Immature natural killer cell (primary cell): ENCODE measurements at regions not wholly inside any gene's neighbourhood (a gene's known extent, or its start where the extent isn't known, plus 50 kb on each side); places are given as distances from the start of the nearest gene placed in this dataset.

Source experiments
- DNase-seq, 3 donors: peaks; one replicate each; pipeline ENCODE4 v3.0.0; 2022; ENCODE audit warnings: mixed read lengths in 1 of 3
- H3K27ac Mint-ChIP-seq, 6 donors: one replicate each; pipeline ENCODE4 v1.8.0; 2020; ENCODE audit warnings: mixed read lengths in 6 of 6, mild to moderate bottlenecking in 5 of 6, inconsistent platforms in 4 of 6, moderate library complexity in 3 of 6
- H3K27me3 Mint-ChIP-seq, 3 donors: one replicate each; pipeline ENCODE4 v1.8.0; 2020 to 2021; ENCODE audit warnings: low read depth in 3 of 3, mild to moderate bottlenecking in 3 of 3, mixed read lengths in 3 of 3, moderate library complexity in 3 of 3, inconsistent platforms in 1 of 3
- H3K36me3 Mint-ChIP-seq, 3 donors: one replicate each; pipeline ENCODE4 v1.8.0; 2020; ENCODE audit warnings: mixed read lengths in 3 of 3, inconsistent platforms in 2 of 3, mild to moderate bottlenecking in 2 of 3
- H3K4me1 Mint-ChIP-seq, 2 donors: one replicate each; pipeline ENCODE4 v1.8.0; 2020; ENCODE audit warnings: inconsistent platforms in 2 of 2, mild to moderate bottlenecking in 2 of 2, mixed read lengths in 2 of 2, moderate library complexity in 1 of 2
- H3K4me3 Mint-ChIP-seq, 5 donors: one replicate each; pipeline ENCODE4 v1.8.0; 2020; ENCODE audit warnings: mild to moderate bottlenecking in 5 of 5, mixed read lengths in 5 of 5, inconsistent platforms in 3 of 5, moderate library complexity in 3 of 5
- H3K9me3 Mint-ChIP-seq, 6 donors: one replicate each; pipeline ENCODE4 v1.8.0; 2020; ENCODE audit warnings: mild to moderate bottlenecking in 6 of 6, mixed read lengths in 6 of 6, inconsistent platforms in 4 of 6, moderate library complexity in 3 of 6

DNA sequence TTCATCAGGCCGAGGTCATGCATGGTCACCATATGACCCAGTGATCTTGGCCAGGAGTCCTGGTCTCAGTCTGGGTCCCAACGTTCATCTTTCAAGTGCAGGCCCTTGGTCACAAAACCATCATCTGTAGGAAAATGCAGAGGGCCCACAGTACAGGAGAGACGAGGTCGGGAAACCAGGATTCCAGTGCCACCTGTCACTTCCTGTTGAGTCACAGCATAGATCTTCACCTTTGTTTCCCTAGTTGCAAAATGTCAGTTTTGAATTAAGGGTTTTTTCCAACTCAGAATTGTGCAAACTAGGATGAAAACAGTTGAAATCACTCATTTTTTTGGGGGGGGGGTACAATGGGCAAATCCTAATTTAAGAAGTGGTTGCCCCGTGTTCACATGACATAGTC lies 162.2 kb downstream of the INSIG2 start:
- Mint-ChIP-seq H3K9me3 (no peaks in the 10 kb centered on the region), H3K4me1 (peaks cover 0 to 4% of the 10 kb centered on the region in 2 donors), H3K27ac (no peak overlapping the region), H3K4me3 (no peak overlapping the region), H3K27me3 (peaks cover 3 to 6% (median 4%) of the 10 kb centered on the region in 3 donors), H3K36me3 (no peaks in the 10 kb centered on the region)
- no peak for DNase-seq

DNA sequence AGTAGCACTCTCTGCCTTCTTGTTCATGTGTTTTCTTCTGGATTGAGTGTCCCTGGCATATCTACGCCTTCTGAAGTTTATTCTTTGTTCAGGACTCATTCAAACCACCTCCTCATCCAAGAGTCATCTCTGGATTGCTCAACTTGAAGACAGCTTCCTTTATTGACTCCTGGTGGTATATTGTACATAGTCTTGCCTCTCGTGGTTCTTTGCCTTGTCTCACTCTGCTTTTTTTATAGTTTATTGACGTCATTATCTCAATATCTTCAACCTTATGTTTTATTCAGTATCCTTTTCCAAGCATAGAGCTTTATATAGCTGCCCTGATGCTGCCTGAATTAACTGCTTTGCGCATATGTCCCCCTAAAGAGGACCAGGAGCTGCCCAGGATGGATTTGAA lies 161.7 kb downstream of the INSIG2 start:
- H3K4me3 Mint-ChIP-seq = no peak overlapping the region
- H3K27me3 Mint-ChIP-seq = peaks cover 3 to 6% (median 4%) of the 10 kb centered on the region in 3 donors

DNA sequence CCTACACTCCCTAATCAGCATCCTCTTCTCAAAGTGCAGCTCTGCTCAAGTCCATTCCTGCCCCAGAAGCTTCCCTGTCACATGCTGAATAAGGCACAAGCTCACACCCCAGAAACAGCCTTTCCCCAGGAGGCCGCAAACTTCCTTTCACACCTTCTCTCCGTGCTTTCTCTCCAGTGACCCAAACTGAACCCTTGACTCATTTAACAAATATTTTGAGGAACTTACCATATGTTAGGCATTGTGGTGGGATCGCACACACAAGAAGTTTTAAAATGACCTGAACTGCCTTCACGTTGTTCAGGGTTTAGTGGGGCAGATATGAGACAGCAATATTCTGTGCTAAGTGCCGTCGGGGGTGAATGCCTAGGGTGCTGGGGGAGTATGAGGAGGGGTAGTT lies 161.3 kb downstream of the INSIG2 start:
- Mint-ChIP-seq H3K27ac (no peak overlapping the region), H3K36me3 (no peaks in the 10 kb centered on the region), H3K4me1 (peaks cover 0 to 4% of the 10 kb centered on the region in 2 donors), H3K9me3 (no peaks in the 10 kb centered on the region), H3K27me3 (peaks cover 3 to 8% (median 4%) of the 10 kb centered on the region in 3 donors), H3K4me3 (no peak overlapping the region)
- no peak for DNase-seq

More for the DNA sequence above, 161.7 kb downstream of the INSIG2 start:
- Mint-ChIP-seq H3K9me3 (no peaks in the 10 kb centered on the region), H3K27ac (no peak overlapping the region), H3K4me1 (peaks cover 0 to 4% of the 10 kb centered on the region in 2 donors), H3K36me3 (no peaks in the 10 kb centered on the region)
- DNase-seq = no peak

DNA sequence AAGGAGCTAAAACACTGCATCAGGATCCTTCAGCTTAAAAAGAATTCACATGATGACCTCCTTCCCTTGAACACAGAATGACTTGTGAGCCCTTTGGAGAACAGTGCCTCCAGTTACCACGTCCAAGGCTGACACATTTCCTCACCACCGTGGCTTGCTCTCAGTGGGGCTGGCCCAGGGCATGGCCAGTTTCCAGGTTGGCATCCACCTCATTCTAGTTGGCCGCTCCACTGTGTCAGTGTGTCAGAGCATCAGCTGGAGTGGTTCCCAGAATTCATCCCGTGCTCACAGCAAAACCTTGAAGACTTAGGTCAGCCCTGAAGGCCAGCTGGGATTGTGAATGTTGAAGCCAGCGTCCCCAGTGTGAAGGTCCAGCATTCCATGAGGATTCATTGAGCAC lies 158.5 kb downstream of the INSIG2 start:
- H3K4me3 Mint-ChIP-seq = no peak overlapping the region
- no peaks in the 10 kb centered on the region for H3K36me3 Mint-ChIP-seq
- no peak overlapping the region for H3K27ac Mint-ChIP-seq
- H3K27me3 Mint-ChIP-seq = peaks cover 3 to 9% (median 4%) of the 10 kb centered on the region in 3 donors
- no peak for DNase-seq
- peaks cover 0 to 4% of the 10 kb centered on the region in 2 donors for H3K4me1 Mint-ChIP-seq
- no peaks in the 10 kb centered on the region for H3K9me3 Mint-ChIP-seq

DNA sequence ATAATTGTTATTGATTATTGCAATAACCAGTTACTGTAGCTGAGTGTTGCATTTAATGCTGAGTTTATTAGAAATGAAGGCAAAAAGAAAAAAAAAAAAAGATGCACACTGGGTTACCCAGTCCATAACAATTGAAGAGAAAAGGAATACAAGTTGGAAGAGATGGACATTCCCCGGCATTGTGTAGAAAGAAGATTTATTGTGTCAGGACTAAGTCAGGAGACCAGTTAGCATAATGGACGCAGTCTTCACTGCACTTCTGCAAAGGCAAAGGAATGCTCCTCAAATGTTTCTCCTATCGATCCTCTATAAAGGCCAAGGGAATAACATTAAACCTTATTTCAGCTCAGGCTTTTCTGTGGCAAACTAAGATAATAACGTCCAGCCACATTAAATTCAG lies 157.8 kb downstream of the INSIG2 start:
- Mint-ChIP-seq H3K4me1 (peaks cover 0 to 4% of the 10 kb centered on the region in 2 donors), H3K36me3 (no peaks in the 10 kb centered on the region), H3K9me3 (no peaks in the 10 kb centered on the region), H3K4me3 (no peak overlapping the region), H3K27ac (no peak overlapping the region), H3K27me3 (peaks cover 3 to 9% (median 4%) of the 10 kb centered on the region in 3 donors)
- no peak for DNase-seq

DNA sequence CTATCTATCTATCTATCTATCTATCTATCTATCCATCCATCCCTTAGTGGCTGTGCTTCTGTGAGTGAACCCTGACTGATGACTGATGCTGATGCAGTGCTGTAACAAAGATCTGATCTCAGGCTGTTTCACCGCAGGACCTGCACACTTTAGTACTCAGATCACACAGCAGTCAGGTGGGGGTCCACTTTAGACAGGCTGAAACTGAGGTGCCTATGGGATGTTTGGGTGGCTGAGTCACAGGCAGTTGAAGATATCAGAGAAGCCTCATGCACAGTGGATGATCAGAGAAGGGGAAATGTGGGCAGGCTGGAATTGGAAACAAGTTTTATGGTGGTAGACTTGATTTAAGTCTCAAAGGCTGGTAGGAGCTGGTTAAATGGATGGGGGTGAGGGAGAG lies 156.4 kb downstream of the INSIG2 start:
- peaks cover 3 to 12% (median 4%) of the 10 kb centered on the region in 3 donors for H3K27me3 Mint-ChIP-seq
- no peaks in the 10 kb centered on the region for H3K36me3 Mint-ChIP-seq
- H3K4me1 Mint-ChIP-seq = peaks cover 0 to 4% of the 10 kb centered on the region in 2 donors
- no peak overlapping the region for H3K4me3 Mint-ChIP-seq
- H3K9me3 Mint-ChIP-seq = peaks cover 0 to 2% (median 0%) of the 10 kb centered on the region in 6 donors
- DNase-seq = no peak
- no peak overlapping the region for H3K27ac Mint-ChIP-seq

DNA sequence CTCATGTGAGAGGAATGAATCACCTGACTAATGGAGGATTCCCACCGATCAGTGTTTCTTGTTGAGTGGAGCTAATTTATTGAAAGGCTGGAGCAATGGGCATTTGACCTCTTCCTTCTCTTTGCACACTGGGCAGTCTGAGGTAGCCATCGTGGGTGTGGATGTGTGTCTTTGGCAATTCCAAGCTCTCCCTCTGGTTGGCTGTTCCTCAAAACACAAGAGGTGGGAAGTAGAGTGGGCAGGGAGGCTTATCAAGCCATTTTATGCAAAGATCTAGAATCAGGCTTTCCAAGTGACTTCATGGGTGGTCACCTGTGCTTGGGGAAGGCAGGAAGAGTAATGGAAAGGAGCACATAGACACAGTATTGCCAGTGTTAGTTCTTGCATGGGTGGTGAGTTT lies 154.8 kb downstream of the INSIG2 start:
- Mint-ChIP-seq H3K9me3 (peaks cover 0 to 2% (median 0%) of the 10 kb centered on the region in 6 donors), H3K27me3 (peaks cover 1 to 10% (median 3%) of the 10 kb centered on the region in 3 donors), H3K4me1 (no peaks in the 10 kb centered on the region), H3K27ac (no peak overlapping the region), H3K36me3 (no peaks in the 10 kb centered on the region), H3K4me3 (no peak overlapping the region)
- no peak for DNase-seq

DNA sequence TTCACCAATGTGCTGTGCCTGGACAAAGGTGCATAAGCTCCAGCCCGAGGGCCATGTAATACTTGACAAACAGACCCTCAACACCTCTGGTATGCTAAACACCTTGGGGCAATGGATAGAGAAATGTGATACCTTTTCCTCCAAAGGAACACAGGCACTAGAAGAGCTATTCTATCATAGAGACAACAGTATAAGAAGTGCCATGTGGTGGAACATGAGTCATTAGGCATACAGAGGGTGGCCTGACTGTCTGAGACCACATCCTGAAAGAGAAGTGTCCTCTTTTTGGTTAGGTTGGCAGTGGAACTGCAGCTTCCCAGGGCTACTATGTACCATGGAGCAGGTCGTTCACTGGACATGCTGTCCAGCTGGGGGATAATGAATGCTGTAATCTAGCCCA lies 153.9 kb downstream of the INSIG2 start:
- Mint-ChIP-seq H3K4me3 (no peak overlapping the region), H3K9me3 (peaks cover 0 to 4% (median 0%) of the 10 kb centered on the region in 6 donors), H3K27ac (no peak overlapping the region), H3K36me3 (no peaks in the 10 kb centered on the region), H3K4me1 (no peaks in the 10 kb centered on the region), H3K27me3 (peaks cover 1 to 10% (median 1%) of the 10 kb centered on the region in 3 donors)
- DNase-seq = no peak

DNA sequence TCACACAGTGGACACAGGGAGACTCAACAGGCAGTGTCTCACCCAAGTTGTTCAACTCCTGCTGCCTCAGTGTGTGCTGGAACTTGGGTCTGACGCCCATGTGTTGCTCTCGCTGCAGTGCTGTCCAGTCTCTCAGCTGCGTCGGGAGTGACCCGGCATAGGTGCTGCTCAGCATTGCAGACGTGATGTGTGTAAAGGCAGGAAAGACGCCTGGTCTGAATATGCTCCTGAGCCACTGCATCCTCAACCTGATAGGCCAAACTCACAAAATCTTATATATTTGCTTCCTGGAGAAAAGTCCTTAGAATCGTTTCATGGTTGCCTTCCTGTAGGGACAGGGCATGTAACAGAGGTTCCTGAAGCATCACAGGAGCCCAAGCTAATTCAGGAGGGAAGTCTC lies 152.9 kb downstream of the INSIG2 start:
- no peaks in the 10 kb centered on the region for H3K36me3 Mint-ChIP-seq
- no peaks in the 10 kb centered on the region for H3K4me1 Mint-ChIP-seq
- H3K27ac Mint-ChIP-seq = no peak overlapping the region
- H3K9me3 Mint-ChIP-seq = peaks cover 0 to 4% (median 0%) of the 10 kb centered on the region in 6 donors
- peaks cover 0 to 10% (median 1%) of the 10 kb centered on the region in 3 donors for H3K27me3 Mint-ChIP-seq
- DNase-seq = no peak
- no peak overlapping the region for H3K4me3 Mint-ChIP-seq

DNA sequence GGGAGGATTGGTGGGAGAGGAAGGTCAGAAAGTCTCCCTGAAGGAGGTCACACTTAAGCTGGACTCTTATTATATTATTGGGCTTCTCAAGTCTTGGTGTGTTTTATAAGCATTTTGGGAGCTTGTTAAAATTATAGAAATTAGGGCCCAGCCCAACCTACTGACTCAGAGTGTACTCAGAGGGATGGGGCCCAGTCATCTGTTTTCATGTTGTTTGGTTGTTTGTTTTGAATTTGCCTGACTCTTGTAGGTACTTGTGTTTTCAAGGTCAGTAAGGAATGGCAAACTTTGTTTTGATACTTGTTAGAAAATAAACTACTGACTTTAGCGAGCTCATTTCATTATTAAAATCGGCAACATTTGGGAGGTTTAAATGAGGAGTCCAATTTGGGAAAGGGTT lies 152.0 kb downstream of the INSIG2 start:
- Mint-ChIP-seq H3K4me3 (no peak overlapping the region), H3K4me1 (no peaks in the 10 kb centered on the region)

DNA sequence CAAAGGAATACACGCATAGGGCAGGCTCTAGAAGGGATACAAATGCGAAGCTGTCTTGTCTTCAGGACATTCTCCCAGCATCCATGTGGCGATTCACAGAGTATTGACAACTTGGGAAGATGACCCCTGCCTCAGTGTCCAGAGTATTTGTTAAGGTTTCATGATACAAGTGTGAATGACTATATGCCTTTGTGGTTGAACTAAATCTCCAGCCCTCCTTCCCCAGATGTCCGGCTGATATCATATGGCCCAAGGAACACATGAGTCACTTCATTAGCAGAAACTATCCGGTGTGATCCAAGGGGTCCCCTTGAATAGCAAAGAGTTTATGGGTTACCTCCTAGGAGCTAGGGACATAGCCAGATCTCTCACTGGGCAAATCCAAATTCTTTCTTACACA lies 151.0 kb downstream of the INSIG2 start:
- H3K4me1 Mint-ChIP-seq = no peaks in the 10 kb centered on the region
- H3K36me3 Mint-ChIP-seq = no peaks in the 10 kb centered on the region
- peaks cover 0 to 4% (median 0%) of the 10 kb centered on the region in 6 donors for H3K9me3 Mint-ChIP-seq
- DNase-seq = no peak
- peaks cover 0 to 8% (median 2%) of the 10 kb centered on the region in 3 donors for H3K27me3 Mint-ChIP-seq
- H3K4me3 Mint-ChIP-seq = no peak overlapping the region
- no peak overlapping the region for H3K27ac Mint-ChIP-seq

More for the DNA sequence above, 152.0 kb downstream of the INSIG2 start:
- H3K27me3 Mint-ChIP-seq = peaks cover 0 to 10% (median 0%) of the 10 kb centered on the region in 3 donors
- H3K27ac Mint-ChIP-seq = no peak overlapping the region
- no peaks in the 10 kb centered on the region for H3K36me3 Mint-ChIP-seq
- H3K9me3 Mint-ChIP-seq = peaks cover 0 to 4% (median 0%) of the 10 kb centered on the region in 6 donors
- DNase-seq = no peak

DNA sequence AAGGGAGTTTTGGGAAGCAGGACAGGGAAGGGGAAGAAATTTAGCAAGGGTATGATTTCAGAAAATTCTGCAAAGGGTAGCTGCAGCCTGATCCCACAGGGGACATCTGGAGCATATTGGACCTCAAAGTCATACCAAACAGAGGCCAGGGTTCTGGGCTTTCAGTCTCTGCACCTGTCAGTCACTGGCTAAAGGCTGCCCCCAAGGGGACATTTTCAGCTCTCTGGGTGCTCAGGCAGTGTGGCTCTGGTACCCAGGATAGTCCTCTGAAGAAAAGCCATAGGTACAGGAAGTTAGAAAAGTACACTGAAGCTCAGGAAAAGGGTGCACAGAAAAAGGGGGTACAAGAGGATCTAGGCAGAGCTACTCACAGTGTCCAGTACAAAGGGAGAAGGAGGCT lies 149.2 kb downstream of the INSIG2 start:
- Mint-ChIP-seq H3K27ac (no peak overlapping the region), H3K4me1 (no peaks in the 10 kb centered on the region), H3K36me3 (no peaks in the 10 kb centered on the region), H3K9me3 (peaks cover 0 to 4% (median 0%) of the 10 kb centered on the region in 6 donors), H3K27me3 (peaks cover 0 to 5% (median 2%) of the 10 kb centered on the region in 3 donors), H3K4me3 (no peak overlapping the region)
- no peak for DNase-seq

DNA sequence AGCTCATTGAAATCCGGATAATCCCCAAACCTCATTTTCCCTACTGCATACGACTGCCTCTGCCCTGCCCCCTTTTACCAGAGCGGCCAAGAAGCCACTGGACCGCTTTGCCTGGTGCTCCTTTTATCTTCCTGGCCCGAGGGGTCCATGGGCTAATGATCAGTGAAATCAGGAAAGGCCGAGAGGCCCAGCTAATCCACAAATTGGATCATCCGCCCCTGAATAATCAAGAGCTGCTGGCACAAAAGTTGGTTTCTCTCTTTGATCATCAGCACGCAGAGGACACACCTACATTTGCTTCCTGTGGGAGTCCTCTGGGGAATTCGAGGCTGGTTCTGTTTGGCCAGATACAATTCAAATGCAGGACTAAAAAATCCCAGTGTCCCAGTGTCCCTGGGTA lies 144.5 kb downstream of the INSIG2 start:
- peaks cover 0 to 6% (median 2%) of the 10 kb centered on the region in 3 donors for H3K27me3 Mint-ChIP-seq
- H3K27ac Mint-ChIP-seq = no peak overlapping the region
- no peaks in the 10 kb centered on the region for H3K36me3 Mint-ChIP-seq
- no peak for DNase-seq
- H3K4me3 Mint-ChIP-seq = no peak overlapping the region
- H3K9me3 Mint-ChIP-seq = no peaks in the 10 kb centered on the region
- no peaks in the 10 kb centered on the region for H3K4me1 Mint-ChIP-seq

DNA sequence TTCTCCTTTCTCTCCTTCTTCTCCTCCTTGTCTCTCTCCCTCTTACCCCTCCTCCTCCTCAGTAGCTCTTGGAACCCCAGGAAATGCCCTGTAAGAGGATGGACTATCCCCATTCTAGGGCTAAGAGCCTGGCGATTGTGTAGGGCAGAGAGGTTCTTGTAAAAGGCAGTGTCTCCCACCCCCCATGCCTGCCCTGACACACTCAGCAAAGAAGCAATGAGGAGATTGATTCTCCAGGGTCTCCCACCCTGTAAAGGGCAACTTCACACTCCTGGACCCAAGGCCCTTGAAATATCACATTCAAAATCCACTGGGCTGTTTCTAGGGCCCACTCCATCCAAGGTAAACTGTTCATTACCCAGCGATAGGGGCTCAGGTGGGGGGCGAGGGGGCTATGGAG lies 144.1 kb downstream of the INSIG2 start:
- H3K36me3 Mint-ChIP-seq = no peaks in the 10 kb centered on the region
- DNase-seq = no peak
- H3K27me3 Mint-ChIP-seq = peaks cover 0 to 6% (median 2%) of the 10 kb centered on the region in 3 donors
- H3K4me1 Mint-ChIP-seq = no peaks in the 10 kb centered on the region
- H3K9me3 Mint-ChIP-seq = no peaks in the 10 kb centered on the region
- H3K27ac Mint-ChIP-seq = no peak overlapping the region
- H3K4me3 Mint-ChIP-seq = no peak overlapping the region

DNA sequence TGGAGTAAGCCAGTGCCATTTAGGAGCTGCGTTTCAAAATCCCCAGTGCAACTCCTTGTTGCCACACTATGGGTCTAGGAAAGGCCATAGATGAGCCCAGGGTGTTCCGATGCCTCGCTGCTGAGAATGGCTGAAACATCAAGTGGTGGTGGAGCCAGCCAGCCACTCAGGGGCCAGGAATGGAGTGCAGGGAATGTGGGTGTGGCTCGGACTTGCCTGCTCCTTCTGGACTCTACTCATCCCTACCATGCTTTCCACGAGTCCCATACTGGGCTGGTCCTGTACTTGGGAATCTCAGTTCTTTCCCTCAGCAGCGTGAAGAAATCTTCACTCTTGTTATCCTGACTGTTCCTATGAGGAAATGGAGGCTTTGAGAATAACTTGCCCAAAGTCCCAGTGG lies 143.5 kb downstream of the INSIG2 start:
- no peaks in the 10 kb centered on the region for H3K36me3 Mint-ChIP-seq
- H3K4me3 Mint-ChIP-seq = no peak overlapping the region
- H3K4me1 Mint-ChIP-seq = no peaks in the 10 kb centered on the region
- no peak overlapping the region for H3K27ac Mint-ChIP-seq
- no peaks in the 10 kb centered on the region for H3K9me3 Mint-ChIP-seq
- no peak for DNase-seq
- peaks cover under 1 to 6% (median 2%) of the 10 kb centered on the region in 3 donors for H3K27me3 Mint-ChIP-seq
